ENCODE measurements at regions not wholly inside any gene's neighbourhood (a gene's known extent, or its start where the extent isn't known, plus 50 kb on each side); places are given as distances from the start of the nearest gene placed in this dataset.

DNA sequence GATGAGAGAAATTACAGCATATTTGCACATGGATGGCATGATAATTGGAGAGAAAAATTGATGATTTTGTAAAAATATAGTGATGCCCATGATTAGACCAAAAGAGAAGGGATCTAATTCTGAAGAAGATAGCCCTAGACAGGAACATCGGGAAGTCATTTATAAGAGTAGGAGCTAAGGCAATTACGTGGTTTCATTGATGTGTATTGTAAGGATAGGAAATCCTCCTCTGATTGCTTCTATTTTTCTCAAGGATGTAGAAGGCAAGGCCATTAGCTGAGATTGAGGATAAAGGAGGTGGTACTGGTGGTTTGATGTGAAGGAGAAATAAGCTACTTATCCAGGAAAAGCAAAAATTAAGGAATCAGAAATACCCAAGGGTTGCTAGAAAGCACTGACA, 176.5 kb upstream of the SOX11 start:
- intact Hi-C loops (cut with micrococcal nuclease; ENCODE audit: unreplicated experiment) = no loop called here
- BruUV-seq (replicated peaks) = no TSS peak
- Histone ChIP-seq H3K9ac (ENCODE audit: insufficient read depth, low read depth, low read length) (no peak overlapping the region), H3K4me2 (ENCODE audit: low read depth, low read length) (no peak overlapping the region), H3K4me3 (replicated peaks in 1 of 3; ENCODE audit: insufficient read depth in 1 of 3, low read depth in 2 of 3, low read length in 3 of 3) (no peak overlapping the region), H3K27ac (ENCODE audit: extremely low read length, insufficient read depth, low read length) (no peak overlapping the region), H2AFZ (ENCODE audit: low read length) (no peak overlapping the region), H3K4me1 (ENCODE audit: insufficient read depth, low read length) (no peaks in the 10 kb centered on the region), H4K20me1 (ENCODE audit: insufficient read depth, low read length) (no peaks in the 10 kb centered on the region), H3K9me3 (ENCODE audit: low read length) (no peaks in the 10 kb centered on the region), H3K79me2 (ENCODE audit: insufficient read depth, low read length) (no peaks in the 10 kb centered on the region), H3K36me3 (replicated peaks in 1 of 2; ENCODE audit: control insufficient read depth in 1 of 2, insufficient read depth in 2 of 2, low read length in 2 of 2) (no peaks in the 10 kb centered on the region), H3K27me3 (ENCODE audit: control insufficient read depth in 1 of 2, insufficient read depth in 2 of 2, low read length in 2 of 2) (no peaks in the 10 kb centered on the region)
- ATAC-seq = no peak
- DNase-seq (ENCODE audit: low spot score) = no peak
- 0% methylated on average over 2 of the region's 2 CpGs for WGBS (ENCODE audit: low lambda C conversion rate)
- no peak for TF ChIP-seq BCL6 (CRISPR knock-in tag; IDR thresholded peaks at IDR 0.05)
- TF ChIP-seq CREM (IDR thresholded peaks at IDR 0.05) = no peak
- no peak for TF ChIP-seq CREM (CRISPR knock-in tag; IDR thresholded peaks at IDR 0.05)
- no peak for TF ChIP-seq ZNF382 (CRISPR knock-in tag; IDR thresholded peaks at IDR 0.05; ENCODE audit: borderline replicate concordance)
- TF ChIP-seq, protein P1, sequence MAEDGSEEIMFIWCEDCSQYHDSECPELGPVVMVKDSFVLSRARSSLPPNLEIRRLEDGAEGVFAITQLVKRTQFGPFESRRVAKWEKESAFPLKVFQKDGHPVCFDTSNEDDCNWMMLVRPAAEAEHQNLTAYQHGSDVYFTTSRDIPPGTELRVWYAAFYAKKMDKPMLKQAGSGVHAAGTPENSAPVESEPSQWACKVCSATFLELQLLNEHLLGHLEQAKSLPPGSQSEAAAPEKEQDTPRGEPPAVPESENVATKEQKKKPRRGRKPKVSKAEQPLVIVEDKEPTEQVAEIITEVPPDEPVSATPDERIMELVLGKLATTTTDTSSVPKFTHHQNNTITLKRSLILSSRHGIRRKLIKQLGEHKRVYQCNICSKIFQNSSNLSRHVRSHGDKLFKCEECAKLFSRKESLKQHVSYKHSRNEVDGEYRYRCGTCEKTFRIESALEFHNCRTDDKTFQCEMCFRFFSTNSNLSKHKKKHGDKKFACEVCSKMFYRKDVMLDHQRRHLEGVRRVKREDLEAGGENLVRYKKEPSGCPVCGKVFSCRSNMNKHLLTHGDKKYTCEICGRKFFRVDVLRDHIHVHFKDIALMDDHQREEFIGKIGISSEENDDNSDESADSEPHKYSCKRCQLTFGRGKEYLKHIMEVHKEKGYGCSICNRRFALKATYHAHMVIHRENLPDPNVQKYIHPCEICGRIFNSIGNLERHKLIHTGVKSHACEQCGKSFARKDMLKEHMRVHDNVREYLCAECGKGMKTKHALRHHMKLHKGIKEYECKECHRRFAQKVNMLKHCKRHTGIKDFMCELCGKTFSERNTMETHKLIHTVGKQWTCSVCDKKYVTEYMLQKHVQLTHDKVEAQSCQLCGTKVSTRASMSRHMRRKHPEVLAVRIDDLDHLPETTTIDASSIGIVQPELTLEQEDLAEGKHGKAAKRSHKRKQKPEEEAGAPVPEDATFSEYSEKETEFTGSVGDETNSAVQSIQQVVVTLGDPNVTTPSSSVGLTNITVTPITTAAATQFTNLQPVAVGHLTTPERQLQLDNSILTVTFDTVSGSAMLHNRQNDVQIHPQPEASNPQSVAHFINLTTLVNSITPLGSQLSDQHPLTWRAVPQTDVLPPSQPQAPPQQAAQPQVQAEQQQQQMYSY (CRISPR knock-in tag; IDR thresholded peaks at IDR 0.05) = no peak
- no peak for TF ChIP-seq JUND (CRISPR knock-in tag; IDR thresholded peaks at IDR 0.05)
- TF ChIP-seq FOXC1 (CRISPR knock-in tag; IDR thresholded peaks at IDR 0.05; ENCODE audit: borderline replicate concordance) = no peak
- no peak for TF ChIP-seq ZNF282 (IDR thresholded peaks at IDR 0.05; ENCODE audit: partially characterized antibody)
- TF ChIP-seq PHB2 (IDR thresholded peaks at IDR 0.05; ENCODE audit: partially characterized antibody) = no peak
- no peak for TF ChIP-seq NFKBIZ (CRISPR knock-in tag; IDR thresholded peaks at IDR 0.05)
- FAIRE-seq = no peak
- in situ Hi-C loops (cut with HindIII; ENCODE audit: extremely low pct_ligation_motif_present, low pct_unique_long_range_greater_than_20kb) = no loop called here
- CTCF ChIA-PET (ENCODE audit: low intra/inter-chr PET ratio, low total read pairs) = no interaction called here
- POLR2A ChIA-PET = no interaction called here
